Cardiac fibroblast (primary cell): ENCODE measurements at regions not wholly inside any gene's neighbourhood (a gene's known extent, or its start where the extent isn't known, plus 50 kb on each side); places are given as distances from the start of the nearest gene placed in this dataset.

Source experiments
- DNase-seq, 2 donors: peaks; one replicate each; pipeline versions ENCODE4 v3.0.0 to v3.0.0-alpha.2; 2010; ENCODE audit warnings: low read depth in 2 of 2
- H3K4me3 ChIP-seq, 2 donors: replicated peaks in 1 of 2; 1 replicate in 1 of 2; 2 replicates in 1 of 2; pipeline ENCODE4 v1.5.1; 2011; ENCODE audit warnings: low read depth in 2 of 2, low read length in 2 of 2, mild to moderate bottlenecking in 2 of 2, moderate library complexity in 1 of 2
- CTCF ChIP-seq: IDR thresholded peaks from one replicate; pipeline ENCODE4 v1.5.1; 2011; ENCODE audit warnings: low read depth, mild to moderate bottlenecking, low read length, inconsistent platforms

DNA sequence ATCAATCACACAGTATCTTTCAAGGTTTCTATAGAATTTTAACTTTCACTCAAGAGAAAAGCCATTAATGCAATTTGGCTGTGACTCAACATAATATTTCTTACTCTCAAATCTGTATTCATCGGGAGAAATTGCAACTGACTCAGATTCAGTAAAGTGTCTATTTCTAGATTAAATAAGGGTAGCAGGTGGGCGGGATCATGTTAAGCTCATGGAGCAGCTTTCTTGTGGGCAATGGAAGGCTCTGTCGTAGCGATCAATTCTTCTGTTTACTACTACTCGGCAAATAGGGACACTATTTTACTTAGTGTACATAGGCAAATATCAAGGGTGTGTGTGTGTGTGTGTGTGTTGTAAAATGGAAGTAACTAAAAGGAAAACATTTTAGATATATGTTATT lies 423.6 kb upstream of the NEGR1 start:
- TF ChIP-seq CTCF, result no peak
- H3K4me3 ChIP-seq, result no peak overlapping the region
- DNase-seq, result no peak

DNA sequence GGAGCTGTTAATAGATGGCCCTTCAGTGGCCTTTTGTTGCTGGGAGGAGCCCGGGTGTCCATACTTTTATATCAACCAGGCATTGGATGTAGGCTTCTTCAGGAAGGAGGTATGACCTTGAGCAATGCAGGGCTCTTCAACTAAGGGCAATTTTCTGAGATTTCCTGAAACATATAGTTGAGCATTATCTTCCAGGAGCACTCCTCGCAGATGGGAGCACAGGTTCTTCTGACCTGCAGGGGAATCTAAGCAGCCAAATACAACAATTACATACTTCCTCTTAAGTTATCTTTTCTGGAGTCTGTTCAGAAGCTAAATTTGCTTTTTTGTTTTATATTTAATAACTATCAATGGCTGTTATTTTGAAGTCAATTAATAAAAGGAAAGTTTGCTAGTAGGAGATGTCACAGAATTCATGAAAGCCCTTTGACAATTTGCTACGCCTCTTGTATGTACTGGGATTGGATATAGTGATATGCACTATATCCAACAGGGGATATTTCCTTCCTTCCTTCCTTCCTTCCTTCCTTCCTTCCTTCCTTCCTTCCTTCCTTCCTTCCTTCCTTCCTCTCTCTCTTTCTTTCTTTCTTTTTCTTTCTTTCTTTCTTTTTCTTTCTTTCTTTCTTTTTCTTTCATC lies 422.6 kb upstream of the NEGR1 start:
- no peak overlapping the region for H3K4me3 ChIP-seq
- no peak for TF ChIP-seq CTCF
- no peak for DNase-seq

- DNase-seq, result no peak
- no peak overlapping the region for H3K4me3 ChIP-seq
- TF ChIP-seq CTCF, result no peak
Observed at GRCh38 chr1:72697410-72697809, 415.1 kb upstream of the NEGR1 start.

GRCh38 chr1:72693899-72694298 lies 411.6 kb upstream of the NEGR1 start:
- H3K4me3 ChIP-seq, result no peak overlapping the region
- DNase-seq, result no peak
- TF ChIP-seq CTCF, result no peak

DNA sequence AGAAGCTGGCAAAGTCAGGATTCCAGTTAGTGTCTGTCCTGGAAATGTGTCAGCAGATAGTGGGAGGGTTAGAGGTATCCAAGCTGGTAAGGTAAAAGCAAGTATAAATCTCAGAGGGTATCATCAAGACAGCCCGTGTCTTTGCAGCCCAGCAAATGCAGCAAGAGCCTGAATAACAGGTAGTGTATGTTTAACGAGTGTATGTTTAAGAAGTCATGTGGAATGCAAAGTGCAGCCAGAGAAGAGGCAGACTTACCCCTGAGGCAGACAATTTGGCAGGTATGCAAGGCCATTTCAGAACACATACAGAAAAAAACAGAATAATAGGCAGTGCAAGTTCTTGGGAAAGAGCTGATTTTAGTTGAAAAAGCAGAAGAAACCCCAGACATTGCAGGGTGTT lies 411.0 kb upstream of the NEGR1 start:
- H3K4me3 ChIP-seq, result no peak overlapping the region
- DNase-seq, result no peak
- no peak for TF ChIP-seq CTCF

- peak in 1 of 2 donors; percentile 1 for DNase-seq
- H3K4me3 ChIP-seq, result no peak overlapping the region
- no peak for TF ChIP-seq CTCF
Observed at GRCh38 chr1:72690871-72691270, 408.5 kb upstream of the NEGR1 start.

GRCh38 chr1:72678683-72679082 lies 396.3 kb upstream of the NEGR1 start:
- no peak overlapping the region for H3K4me3 ChIP-seq
- TF ChIP-seq CTCF, result no peak
- no peak for DNase-seq
